ENCODE measurements at regions not wholly inside any gene's neighbourhood (a gene's known extent, or its start where the extent isn't known, plus 50 kb on each side); places are given as distances from the start of the nearest gene placed in this dataset.
A peak's percentile ranks its signal among the peaks of the same experiment; 100 is the strongest.
"Not testable (repeated sequence)": the region's sequence is repeated elsewhere in the genome, so short reads cannot be mapped to it uniquely, and the experiment has no call there.

- no peak for DNase-seq
Observed at GRCh38 chr18:38263066-38263465, 697.5 kb upstream of the CELF4 start.

GRCh38 chr18:38262661-38263060 lies 697.1 kb upstream of the CELF4 start:
- DNase-seq, result no peak

GRCh38 chr18:38257661-38258060 lies 692.1 kb upstream of the CELF4 start:
- DNase-seq, result no peak

- DNase-seq, result peak in 1 of 3 experiments; percentile 41
Observed at GRCh38 chr18:38256366-38256765, 690.8 kb upstream of the CELF4 start.

- no peak for DNase-seq
Observed at GRCh38 chr18:38250971-38251370, 685.4 kb upstream of the CELF4 start.

GRCh38 chr18:38244480-38244879 lies 678.9 kb upstream of the CELF4 start:
- DNase-seq, result no peak

- DNase-seq, result no peak
Observed at GRCh38 chr18:38243291-38243690, 677.7 kb upstream of the CELF4 start.

- no peak for DNase-seq
Observed at GRCh38 chr18:38241736-38242135, 676.1 kb upstream of the CELF4 start.

GRCh38 chr18:38241216-38241615 lies 675.6 kb upstream of the CELF4 start:
- DNase-seq, result no peak

GRCh38 chr18:38239606-38240005 lies 674.0 kb upstream of the CELF4 start:
- DNase-seq, result no peak

GRCh38 chr18:38237796-38238195 lies 672.2 kb upstream of the CELF4 start:
- DNase-seq, result no peak

GRCh38 chr18:38221476-38222100 lies 656.0 kb upstream of the CELF4 start:
- DNase-seq, result peak; percentile 73 to 89 (median 76)

- no peak for DNase-seq
Observed at GRCh38 chr18:38198956-38199355, 633.4 kb upstream of the CELF4 start.

GRCh38 chr18:38198526-38198925 lies 632.9 kb upstream of the CELF4 start:
- DNase-seq, result peak in 2 of 3 experiments; percentile 17 to 61

GRCh38 chr18:38186491-38186890 lies 620.9 kb upstream of the CELF4 start:
- DNase-seq, result no peak

- peak; percentile 32 to 67 (median 62) for DNase-seq
Observed at GRCh38 chr18:38174594-38174993, 609.0 kb upstream of the CELF4 start.

- no peak for DNase-seq
Observed at GRCh38 chr18:38174173-38174572, 608.6 kb upstream of the CELF4 start.

- DNase-seq, result no peak
Observed at GRCh38 chr18:38170845-38171244, 605.2 kb upstream of the CELF4 start.

GRCh38 chr18:38167623-38168022 lies 602.0 kb upstream of the CELF4 start:
- no peak for DNase-seq

- not testable (repeated sequence) for DNase-seq
Observed at GRCh38 chr18:38153116-38153515, 587.5 kb upstream of the CELF4 start.

- DNase-seq, result peak in 2 of 3 experiments; percentile 6 to 39
Observed at GRCh38 chr18:38116716-38117115, 551.1 kb upstream of the CELF4 start.

- DNase-seq, result no peak
Observed at GRCh38 chr18:38115201-38115600, 549.6 kb upstream of the CELF4 start.

GRCh38 chr18:38087538-38087937 lies 521.9 kb upstream of the CELF4 start:
- DNase-seq, result peak in 1 of 3 experiments; percentile 17

- no peak for DNase-seq
Observed at GRCh38 chr18:38081516-38081915, 515.9 kb upstream of the CELF4 start.

GRCh38 chr18:38077229-38077628 lies 511.6 kb upstream of the CELF4 start:
- no peak for DNase-seq

Data from NCI-H1417 (cell line).